ENCODE measurements at regions not wholly inside any gene's neighbourhood (a gene's known extent, or its start where the extent isn't known, plus 50 kb on each side); places are given as distances from the start of the nearest gene placed in this dataset.

DNA sequence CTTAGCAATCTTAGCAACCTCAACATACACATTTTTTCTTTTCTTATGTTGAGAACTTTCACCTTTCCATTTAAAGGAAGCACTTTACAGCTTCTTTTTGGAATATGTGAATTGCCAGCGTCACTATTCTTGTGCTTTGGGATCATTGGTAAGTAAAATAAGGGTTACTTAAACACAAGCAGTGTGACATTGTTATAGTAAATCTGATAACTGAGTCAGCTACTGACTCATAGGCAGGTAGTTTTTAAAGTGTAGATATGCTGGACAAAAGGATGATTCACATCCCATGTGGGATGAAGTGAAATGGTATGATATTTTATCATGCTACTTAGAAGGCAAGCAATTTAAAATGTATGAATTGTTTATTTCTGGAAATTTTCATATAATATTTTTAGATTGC lies 637.2 kb downstream of the DCDC2C start:
- TF ChIP-seq, protein P1, sequence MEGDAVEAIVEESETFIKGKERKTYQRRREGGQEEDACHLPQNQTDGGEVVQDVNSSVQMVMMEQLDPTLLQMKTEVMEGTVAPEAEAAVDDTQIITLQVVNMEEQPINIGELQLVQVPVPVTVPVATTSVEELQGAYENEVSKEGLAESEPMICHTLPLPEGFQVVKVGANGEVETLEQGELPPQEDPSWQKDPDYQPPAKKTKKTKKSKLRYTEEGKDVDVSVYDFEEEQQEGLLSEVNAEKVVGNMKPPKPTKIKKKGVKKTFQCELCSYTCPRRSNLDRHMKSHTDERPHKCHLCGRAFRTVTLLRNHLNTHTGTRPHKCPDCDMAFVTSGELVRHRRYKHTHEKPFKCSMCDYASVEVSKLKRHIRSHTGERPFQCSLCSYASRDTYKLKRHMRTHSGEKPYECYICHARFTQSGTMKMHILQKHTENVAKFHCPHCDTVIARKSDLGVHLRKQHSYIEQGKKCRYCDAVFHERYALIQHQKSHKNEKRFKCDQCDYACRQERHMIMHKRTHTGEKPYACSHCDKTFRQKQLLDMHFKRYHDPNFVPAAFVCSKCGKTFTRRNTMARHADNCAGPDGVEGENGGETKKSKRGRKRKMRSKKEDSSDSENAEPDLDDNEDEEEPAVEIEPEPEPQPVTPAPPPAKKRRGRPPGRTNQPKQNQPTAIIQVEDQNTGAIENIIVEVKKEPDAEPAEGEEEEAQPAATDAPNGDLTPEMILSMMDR (IDR thresholded peaks at IDR 0.05): no peak
- POLR2A ChIA-PET: no interaction called here
- H3K4me1 Mint-ChIP-seq: no peaks in the 10 kb centered on the region
- no peaks in the 10 kb centered on the region for H3K27me3 Mint-ChIP-seq
- intact Hi-C loops (cut with micrococcal nuclease): no loop called here
- H3K9me3 Mint-ChIP-seq: peaks cover 10% of the 10 kb centered on the region
- ATAC-seq (ENCODE audit: low read depth) (no peak), DNase-seq (no peak)
- CTCF ChIA-PET: no interaction called here
- no peaks in the 10 kb centered on the region for H3K36me3 Mint-ChIP-seq (ENCODE audit: low read depth)
- H3K27ac Mint-ChIP-seq: no peak overlapping the region
- H3K4me3 Mint-ChIP-seq: no peak overlapping the region

DNA sequence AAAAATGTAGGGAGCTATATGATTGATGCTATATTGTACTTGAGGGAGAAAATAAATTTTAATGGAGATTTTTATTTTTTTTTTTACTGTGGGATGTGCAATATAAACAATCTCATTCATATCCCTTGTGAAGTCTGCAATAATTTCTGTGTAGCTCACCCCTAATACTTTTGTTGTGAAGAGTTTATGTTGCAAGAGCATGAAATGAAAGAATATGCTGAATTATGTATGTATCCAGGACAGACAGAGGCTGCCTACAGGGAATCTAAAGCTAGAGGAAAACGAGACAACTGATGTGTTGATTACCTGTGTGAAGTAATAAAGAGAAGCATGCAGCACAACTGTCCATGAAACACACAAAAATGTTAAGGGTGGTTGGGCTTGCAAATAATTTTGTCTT lies 643.3 kb downstream of the DCDC2C start:
- intact Hi-C loops (cut with micrococcal nuclease): no loop called here
- H3K27ac Mint-ChIP-seq: no peak overlapping the region
- H3K9me3 Mint-ChIP-seq: peaks cover 10% of the 10 kb centered on the region
- ChIA-PET CTCF (no interaction called here), POLR2A (no interaction called here)
- TF ChIP-seq, protein P1 (IDR thresholded peaks at IDR 0.05): no peak
- ATAC-seq (ENCODE audit: low read depth) (no peak), DNase-seq (no peak)
- H3K4me3 Mint-ChIP-seq: no peak overlapping the region
- no peaks in the 10 kb centered on the region for H3K36me3 Mint-ChIP-seq (ENCODE audit: low read depth)
- H3K4me1 Mint-ChIP-seq: no peaks in the 10 kb centered on the region
- H3K27me3 Mint-ChIP-seq: no peaks in the 10 kb centered on the region

DNA sequence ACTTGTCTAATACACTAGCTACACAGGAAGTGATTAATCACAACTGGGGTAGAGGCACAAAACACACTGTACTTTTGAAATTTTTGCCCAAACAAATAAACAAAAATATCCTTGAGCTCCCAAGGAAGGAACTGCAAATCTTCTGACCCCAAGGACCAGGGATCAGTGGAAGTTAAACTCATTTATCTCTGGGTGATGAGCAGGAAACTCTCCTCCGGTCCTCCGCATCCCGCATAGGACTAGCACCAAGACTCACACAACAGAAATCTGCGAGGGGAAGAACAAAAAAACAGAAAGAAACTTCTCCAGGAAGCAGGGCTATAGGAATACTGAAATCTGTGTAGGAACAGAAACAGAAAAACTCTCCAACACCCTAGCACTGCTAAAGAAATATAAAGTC lies 650.3 kb downstream of the DCDC2C start:
- Mint-ChIP-seq H3K4me3 (no peak overlapping the region), H3K9me3 (no peaks in the 10 kb centered on the region), H3K27ac (no peak overlapping the region), H3K4me1 (no peaks in the 10 kb centered on the region), H3K27me3 (no peaks in the 10 kb centered on the region), H3K36me3 (ENCODE audit: low read depth) (no peaks in the 10 kb centered on the region)
- intact Hi-C loops (cut with micrococcal nuclease): no loop called here
- POLR2A ChIA-PET: no interaction called here
- ATAC-seq (ENCODE audit: low read depth): no peak
- no peak for DNase-seq
- CTCF ChIA-PET: no interaction called here
- TF ChIP-seq, protein P1 (IDR thresholded peaks at IDR 0.05): no peak

DNA sequence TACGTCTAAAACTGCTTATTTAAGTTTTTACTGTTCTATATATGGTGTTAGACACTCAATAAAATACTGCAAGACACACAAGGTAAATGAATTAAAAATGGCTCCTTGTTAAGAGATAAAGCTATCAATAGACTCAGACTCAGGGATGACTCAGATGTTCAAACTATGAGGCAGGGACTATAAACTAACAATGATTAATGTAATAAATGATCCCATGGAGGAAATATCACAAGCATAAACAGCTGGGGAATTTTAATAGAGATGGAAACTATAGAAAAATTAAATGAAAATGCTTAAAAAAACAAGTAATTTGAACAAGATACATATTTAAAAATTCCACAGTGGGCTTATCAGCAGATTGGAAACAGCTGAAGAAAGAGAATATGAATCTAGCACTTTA lies 650.8 kb downstream of the DCDC2C start:
- Mint-ChIP-seq H3K27me3 (no peaks in the 10 kb centered on the region), H3K36me3 (ENCODE audit: low read depth) (no peaks in the 10 kb centered on the region), H3K4me1 (no peaks in the 10 kb centered on the region), H3K9me3 (no peaks in the 10 kb centered on the region), H3K4me3 (no peak overlapping the region), H3K27ac (no peak overlapping the region)
- DNase-seq (no peak), ATAC-seq (ENCODE audit: low read depth) (no peak)
- POLR2A ChIA-PET: no interaction called here
- TF ChIP-seq, protein P1 (IDR thresholded peaks at IDR 0.05): no peak
- CTCF ChIA-PET: no interaction called here
- intact Hi-C loops (cut with micrococcal nuclease): no loop called here

DNA sequence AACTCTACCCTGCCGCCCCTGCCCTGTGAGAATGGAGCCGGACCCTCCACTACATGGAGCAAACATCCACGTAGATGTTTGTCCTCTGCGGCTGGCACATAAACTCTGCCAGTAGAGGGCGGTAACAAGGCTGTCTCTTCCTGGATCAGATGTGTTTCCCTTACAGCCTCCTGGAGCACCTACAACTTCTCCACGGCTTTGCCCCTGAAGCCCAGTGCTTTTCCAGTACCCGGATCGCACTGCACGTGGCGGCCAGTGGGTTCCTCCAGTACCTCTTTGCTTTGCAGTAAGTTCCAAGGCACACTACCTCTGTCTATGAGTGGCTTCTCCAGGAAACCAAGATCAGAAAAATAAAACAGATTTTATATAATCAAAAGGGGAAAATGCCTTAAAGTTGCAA lies 651.3 kb downstream of the DCDC2C start:
- intact Hi-C loops (cut with micrococcal nuclease): no loop called here
- Mint-ChIP-seq H3K27me3 (no peaks in the 10 kb centered on the region), H3K9me3 (no peaks in the 10 kb centered on the region), H3K27ac (no peak overlapping the region), H3K4me3 (no peak overlapping the region), H3K36me3 (ENCODE audit: low read depth) (no peaks in the 10 kb centered on the region), H3K4me1 (no peaks in the 10 kb centered on the region)
- ATAC-seq (ENCODE audit: low read depth): no peak
- DNase-seq: no peak
- CTCF ChIA-PET: no interaction called here
- TF ChIP-seq, protein P1 (IDR thresholded peaks at IDR 0.05): no peak
- POLR2A ChIA-PET: no interaction called here

All from activated B cell treated with CpG ODN at 0.5 μM for 24 hours (primary cell).